Omental fat pad (tissue), 3 donors: ENCODE measurements at regions not wholly inside any gene's neighbourhood (a gene's known extent, or its start where the extent isn't known, plus 50 kb on each side); places are given as distances from the start of the nearest gene placed in this dataset.

Source experiments
- ATAC-seq: fragments of 150-250 bp; one replicate; pipeline ENCODE4 v1.9.1; 2016; ENCODE audit warnings: mild to moderate bottlenecking, moderate library complexity; ENCODE audit not compliant: low FRiP score
- DNase-seq: peaks from one replicate; pipeline ENCODE4 v3.0.0-alpha.2; 2019; ENCODE audit warnings: low spot score
- CTCF ChIP-seq, 3 donors: fragments of 450-650 bp; IDR thresholded peaks; one replicate each; pipeline ENCODE4 v1.5.1; 2016 to 2017; ENCODE audit warnings: antibody characterized with exemption in 3 of 3, mild to moderate bottlenecking in 3 of 3, moderate library complexity in 2 of 3

GRCh38 chr11:71086687-71087258, 165.6 kb downstream of the SHANK2 start:
- no peak for TF ChIP-seq CTCF (IDR thresholded peaks at IDR 0.05)
- no peak for ATAC-seq
- no peak for DNase-seq

- no peak for DNase-seq
- ATAC-seq: no peak
- TF ChIP-seq CTCF (IDR thresholded peaks at IDR 0.05): no peak
Measured at GRCh38 chr11:71084306-71085012, 167.9 kb downstream of the SHANK2 start.

GRCh38 chr11:71083105-71083504, 169.3 kb downstream of the SHANK2 start:
- ATAC-seq (no peak), DNase-seq (no peak)
- TF ChIP-seq CTCF (IDR thresholded peaks at IDR 0.05): no peak

- DNase-seq: no peak
- no peak for TF ChIP-seq CTCF (IDR thresholded peaks at IDR 0.05)
- ATAC-seq: no peak
Measured at GRCh38 chr11:71082454-71082853, 169.9 kb downstream of the SHANK2 start.

- TF ChIP-seq CTCF (IDR thresholded peaks at IDR 0.05): no peak
- ATAC-seq: no peak
- DNase-seq: no peak
Measured at GRCh38 chr11:71081704-71082230, 170.6 kb downstream of the SHANK2 start.

GRCh38 chr11:71080239-71081097, 171.9 kb downstream of the SHANK2 start:
- ATAC-seq (no peak), DNase-seq (peak; percentile 58)
- TF ChIP-seq CTCF (IDR thresholded peaks at IDR 0.05): no peak
